Panc1 (cell line): ENCODE measurements at regions not wholly inside any gene's neighbourhood (a gene's known extent, or its start where the extent isn't known, plus 50 kb on each side); places are given as distances from the start of the nearest gene placed in this dataset.

Experiments
- ATAC-seq: fragments of 200-7000 bp; cut with Tn5 transposase; 2 replicates; pipeline ENCODE4 v1.9.1; 2020; ENCODE audit warnings: mild to moderate bottlenecking, moderate library complexity
- BruUV-seq: library from RNA; stranded (reverse); fragments of 400-500 nt; replicated peaks from 2 replicates; lab custom pipeline; 2021; lab: Mats Ljungman, UMichigan
- CTCF ChIA-PET: fragments of 300-600 bp; sonication (Branson Sonifier 250); formaldehyde crosslinking; loops from one replicate; lab custom pipeline; 2022; ENCODE audit warnings: antibody characterized with exemption; lab: Charles Lee
- POLR2A ChIA-PET: fragments of 300-600 bp; sonication (Branson Sonifier 250); formaldehyde crosslinking; loops from one replicate; lab custom pipeline; 2022; ENCODE audit warnings: antibody characterized with exemption; lab: Charles Lee
- DNase-seq: peaks from one replicate; pipeline ENCODE4 v3.0.0-alpha.2; 2010; ENCODE audit warnings: low read depth, low spot score
- H3K27ac ChIP-seq: 2 replicates; pipeline ENCODE4 v1.5.1; 2011; ENCODE audit warnings: mild to moderate bottlenecking, low read length, inconsistent platforms
- H3K27me3 ChIP-seq: fragments of 200-500 bp; sonication (Bioruptor generic); 2 replicates; pipeline ENCODE4 v1.6.0; 2014; ENCODE audit warnings: low read length, inconsistent platforms; ENCODE audit not compliant: control insufficient read depth, insufficient read depth
- H3K36me3 ChIP-seq: fragments of 200-500 bp; sonication (Bioruptor generic); 2 replicates; pipeline ENCODE4 v1.5.1; 2014; ENCODE audit warnings: inconsistent platforms, mild to moderate bottlenecking, low read length, moderate library complexity; ENCODE audit not compliant: control insufficient read depth, insufficient read depth
- H3K4me1 ChIP-seq: 2 replicates; pipeline ENCODE4 v1.5.1; 2011; ENCODE audit warnings: inconsistent platforms, mild to moderate bottlenecking, low read length, moderate library complexity; ENCODE audit not compliant: control insufficient read depth, insufficient read depth
- H3K4me3 ChIP-seq, 2 experiments: 2 replicates each; pipeline ENCODE4 v1.5.1; 2011 to 2012; ENCODE audit warnings: low read depth in 2 of 2, low read length in 2 of 2, mild to moderate bottlenecking in 2 of 2, inconsistent platforms in 1 of 2, moderate library complexity in 1 of 2
- H3K9me3 ChIP-seq: fragments of 200-500 bp; sonication (Bioruptor generic); 2 replicates; pipeline ENCODE4 v1.5.1; 2014; ENCODE audit warnings: low read depth, mild to moderate bottlenecking, inconsistent platforms, low read length, moderate library complexity; ENCODE audit not compliant: control insufficient read depth, insufficient read depth
- CTCF ChIP-seq: fragments of 450-650 bp; IDR thresholded peaks from 2 replicates; pipeline ENCODE4 v1.5.1; 2017; ENCODE audit warnings: mild to moderate bottlenecking
- POLR2AphosphoS5 ChIP-seq: IDR thresholded peaks from 2 replicates; pipeline ENCODE4 v1.6.1; 2012; ENCODE audit warnings: mild to moderate bottlenecking, low read depth, low read length, moderate library complexity
- REST ChIP-seq, 2 experiments: IDR thresholded peaks; 2 replicates each; pipeline ENCODE4 v1.6.1; 2011 to 2012; ENCODE audit warnings: low read depth in 2 of 2, control low read depth in 1 of 2, low read length in 1 of 2, mild to moderate bottlenecking in 1 of 2, moderate library complexity in 1 of 2; ENCODE audit not compliant: insufficient read depth in 1 of 2
- SIN3A ChIP-seq: IDR thresholded peaks from 2 replicates; pipeline ENCODE4 v1.6.1; 2012; ENCODE audit warnings: low read depth, mild to moderate bottlenecking, low read length, moderate library complexity, borderline replicate concordance; ENCODE audit not compliant: insufficient read depth
- TCF7L2 ChIP-seq: IDR thresholded peaks from 2 replicates; pipeline ENCODE4 v1.6.1; 2011; ENCODE audit warnings: mild to moderate bottlenecking, low read depth, low read length, inconsistent platforms
- in situ Hi-C: cut with HindIII; loops from 2 replicates; pipeline ENCODE4 v1.10.0; 2016; ENCODE audit warnings: low sequenced_read_pairs, low pct_unique_long_range_greater_than_20kb
- intact Hi-C: fragments of 100-400 bp; cut with micrococcal nuclease; formaldehyde crosslinking; loops from one replicate; pipeline ENCODE4 v1.10.0; 2022; ENCODE audit not compliant: unreplicated experiment

GRCh38 chr3:144343343-144343742 is 371.7 kb downstream of the DIPK2A start:
- in situ Hi-C loops (no loop called here), intact Hi-C loops (no loop called here)
- CTCF ChIA-PET = no interaction called here
- Histone ChIP-seq H3K27me3 (no peaks in the 10 kb centered on the region), H3K27ac (no peak overlapping the region), H3K9me3 (no peaks in the 10 kb centered on the region), H3K4me1 (no peaks in the 10 kb centered on the region), H3K36me3 (no peaks in the 10 kb centered on the region), H3K4me3 (no peak overlapping the region)
- POLR2A ChIA-PET = no interaction called here
- no peak for ATAC-seq
- no peak for DNase-seq
- TF ChIP-seq REST (IDR thresholded peaks at IDR 0.05; ENCODE audit: insufficient read depth in 1 of 2, low read depth in 2 of 2, low read length in 1 of 2) (no peak), CTCF (no peak), SIN3A (no peak), POLR2AphosphoS5 (no peak)
- BruUV-seq = no TSS peak

- H3K4me3 ChIP-seq = no peak overlapping the region
- BruUV-seq = no TSS peak
- in situ Hi-C loops = no loop called here
Observed at GRCh38 chr3:144343777-144344176, 372.2 kb downstream of the DIPK2A start.

More at GRCh38 chr3:144343777-144344176, 372.2 kb downstream of the DIPK2A start:
- Histone ChIP-seq H3K4me1 (no peaks in the 10 kb centered on the region), H3K36me3 (no peaks in the 10 kb centered on the region), H3K27me3 (no peaks in the 10 kb centered on the region), H3K27ac (no peak overlapping the region), H3K9me3 (no peaks in the 10 kb centered on the region)
- POLR2A ChIA-PET = no interaction called here
- DNase-seq (no peak), ATAC-seq (no peak)
- intact Hi-C loops = no loop called here
- TF ChIP-seq POLR2AphosphoS5 (no peak), SIN3A (no peak), TCF7L2 (no peak), CTCF (no peak), REST (IDR thresholded peaks at IDR 0.05; ENCODE audit: insufficient read depth in 1 of 2, low read depth in 2 of 2, low read length in 1 of 2) (no peak)
- CTCF ChIA-PET = no interaction called here
